Activated T-helper 2 cell treated with anti-CD3 and anti-CD28 coated beads, Interferon-gamma antibody, Interleukin-2, Interleukin-4, amounts not matched to agents 10 μg/mL and 5 μg/mL and 100 μg/mL, durations not matched to agents 14 hours and 24 hours and 36 hours (primary cell): ENCODE measurements at regions not wholly inside any gene's neighbourhood (a gene's known extent, or its start where the extent isn't known, plus 50 kb on each side); places are given as distances from the start of the nearest gene placed in this dataset.

Source experiments
- DNase-seq: peaks from one replicate; pipeline ENCODE4 v3.0.0; 2021; ENCODE audit warnings: low spot score
- H3K27ac Mint-ChIP-seq: one replicate; pipeline ENCODE4 v1.8.0; 2021; ENCODE audit warnings: mixed read lengths
- H3K27me3 Mint-ChIP-seq: one replicate; pipeline ENCODE4 v1.8.0; 2021; ENCODE audit warnings: low read depth, mixed read lengths
- H3K36me3 Mint-ChIP-seq: one replicate; pipeline ENCODE4 v1.8.0; 2021; ENCODE audit warnings: low read depth, mixed read lengths
- H3K4me1 Mint-ChIP-seq: one replicate; pipeline ENCODE4 v1.8.0; 2021; ENCODE audit warnings: low read depth, mixed read lengths
- H3K4me3 Mint-ChIP-seq: one replicate; pipeline ENCODE4 v1.8.0; 2021; ENCODE audit warnings: low read depth, mild to moderate bottlenecking, moderate library complexity, mixed read lengths
- H3K9me3 Mint-ChIP-seq: one replicate; pipeline ENCODE4 v1.8.0; 2021; ENCODE audit warnings: mixed read lengths
- intact Hi-C: fragments of 100-400 bp; cut with micrococcal nuclease; formaldehyde crosslinking; loops from one replicate; pipeline ENCODE4 v1.15.1; 2023

DNA sequence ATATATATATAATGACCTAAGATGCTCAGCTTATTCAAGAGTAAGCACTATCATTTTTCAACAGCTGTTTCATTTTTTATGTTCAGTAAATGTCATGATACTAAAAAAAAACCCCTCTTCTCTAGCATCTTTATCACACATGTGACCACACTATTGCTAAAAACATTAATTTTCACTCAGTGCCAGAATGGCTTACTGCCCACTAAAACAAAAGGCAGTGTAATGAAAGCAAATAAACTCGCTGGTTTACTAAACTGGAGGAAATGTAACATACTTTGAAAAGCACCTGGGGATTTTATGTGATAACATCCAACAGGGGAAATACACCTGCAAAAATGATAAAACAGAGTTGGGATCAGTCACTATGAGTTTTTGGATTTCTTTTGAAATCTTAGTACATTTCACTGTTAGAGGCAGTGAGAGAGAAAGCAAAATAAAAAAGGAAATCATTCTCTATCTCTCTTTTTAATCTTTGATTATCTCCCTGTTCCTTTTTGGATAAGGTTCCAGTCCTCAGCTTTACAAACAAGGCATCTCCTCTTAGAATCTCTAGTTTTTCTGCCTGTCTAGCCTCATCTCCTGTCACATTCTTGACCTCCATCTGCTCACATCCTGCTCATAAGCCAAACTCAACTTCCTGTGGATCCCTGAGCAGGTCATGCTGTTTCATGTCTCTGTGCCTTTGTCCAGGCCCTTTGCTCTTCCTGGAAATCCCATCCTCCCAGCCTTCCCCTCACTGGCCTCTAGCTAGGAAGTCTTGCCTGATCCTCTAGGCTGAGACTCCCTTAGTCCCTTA, 338.0 kb downstream of the MAN2A1 start:
- no peak overlapping the region for H3K27ac Mint-ChIP-seq
- H3K4me1 Mint-ChIP-seq = peaks cover 5% of the 10 kb centered on the region
- H3K36me3 Mint-ChIP-seq = no peaks in the 10 kb centered on the region
- H3K9me3 Mint-ChIP-seq = no peaks in the 10 kb centered on the region
- H3K27me3 Mint-ChIP-seq = peaks cover 1% of the 10 kb centered on the region
- no peak for DNase-seq
- no peak overlapping the region for H3K4me3 Mint-ChIP-seq
- intact Hi-C loops = no loop called here

GRCh38 chr5:110031402-110032140, 341.8 kb downstream of the MAN2A1 start:
- Mint-ChIP-seq H3K27me3 (no peaks in the 10 kb centered on the region), H3K27ac (no peak overlapping the region), H3K9me3 (no peaks in the 10 kb centered on the region), H3K36me3 (no peaks in the 10 kb centered on the region), H3K4me1 (peaks cover 5% of the 10 kb centered on the region), H3K4me3 (no peak overlapping the region)
- intact Hi-C loops = no loop called here
- DNase-seq = no peak

DNA sequence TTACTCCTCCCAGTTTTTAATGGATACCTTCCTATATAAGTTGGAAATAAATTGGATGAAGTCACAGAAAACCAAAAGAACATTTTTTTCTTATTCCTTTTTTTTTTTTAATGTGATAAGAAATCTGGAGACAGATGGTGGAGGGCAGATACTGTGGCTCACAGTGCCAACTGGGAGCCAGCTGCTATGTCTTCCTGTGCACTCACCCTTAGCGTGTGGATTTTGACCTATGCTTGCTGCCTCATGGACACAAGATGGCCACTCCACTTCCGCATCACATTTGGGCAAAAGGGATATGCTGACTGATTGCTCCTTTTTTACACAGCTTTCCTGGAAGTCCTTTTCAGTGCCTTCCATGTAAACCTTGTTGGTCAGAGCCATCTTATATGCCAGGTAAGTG, 342.6 kb downstream of the MAN2A1 start:
- H3K4me1 Mint-ChIP-seq = peaks cover 5% of the 10 kb centered on the region
- intact Hi-C loops = no loop called here
- DNase-seq = no peak
- no peak overlapping the region for H3K27ac Mint-ChIP-seq
- H3K27me3 Mint-ChIP-seq = no peaks in the 10 kb centered on the region
- H3K4me3 Mint-ChIP-seq = no peak overlapping the region
- H3K9me3 Mint-ChIP-seq = no peaks in the 10 kb centered on the region
- H3K36me3 Mint-ChIP-seq = no peaks in the 10 kb centered on the region

GRCh38 chr5:110034056-110034600, 344.4 kb downstream of the MAN2A1 start:
- no peaks in the 10 kb centered on the region for H3K27me3 Mint-ChIP-seq
- no peak overlapping the region for H3K4me3 Mint-ChIP-seq
- no peaks in the 10 kb centered on the region for H3K4me1 Mint-ChIP-seq
- no peaks in the 10 kb centered on the region for H3K36me3 Mint-ChIP-seq
- H3K27ac Mint-ChIP-seq = no peak overlapping the region
- intact Hi-C loops = no loop called here
- no peaks in the 10 kb centered on the region for H3K9me3 Mint-ChIP-seq
- no peak for DNase-seq

- H3K4me1 Mint-ChIP-seq = peaks cover 2% of the 10 kb centered on the region
- no peak overlapping the region for H3K4me3 Mint-ChIP-seq
- intact Hi-C loops = no loop called here
- H3K9me3 Mint-ChIP-seq = peaks cover 24% of the 10 kb centered on the region
- no peaks in the 10 kb centered on the region for H3K27me3 Mint-ChIP-seq
- H3K36me3 Mint-ChIP-seq = no peaks in the 10 kb centered on the region
- DNase-seq = no peak
- H3K27ac Mint-ChIP-seq = no peak overlapping the region
Measured at GRCh38 chr5:110038297-110038997, 348.7 kb downstream of the MAN2A1 start.

DNA sequence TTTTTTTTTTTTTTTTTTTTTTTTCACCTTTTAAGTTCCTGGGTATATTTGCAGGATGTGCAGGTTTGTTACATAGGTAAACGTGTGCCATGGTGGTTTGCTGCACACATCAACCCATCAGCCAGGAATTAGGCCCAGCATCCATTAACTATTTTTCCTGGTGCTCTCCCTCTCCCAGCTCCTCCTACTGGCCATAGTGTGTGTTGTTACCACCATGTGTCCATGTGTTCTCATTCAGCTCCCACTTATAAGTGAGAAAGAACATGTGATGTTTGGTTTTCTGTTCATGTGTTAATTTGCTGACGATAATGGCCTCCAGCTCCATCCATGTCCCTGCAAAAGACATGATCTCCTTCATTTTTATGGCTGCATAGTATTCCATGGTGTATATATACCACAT, 350.5 kb downstream of the MAN2A1 start:
- Mint-ChIP-seq H3K36me3 (no peaks in the 10 kb centered on the region), H3K4me1 (peaks cover 5% of the 10 kb centered on the region), H3K9me3 (peaks cover 36% of the 10 kb centered on the region), H3K4me3 (no peak overlapping the region), H3K27me3 (no peaks in the 10 kb centered on the region), H3K27ac (no peak overlapping the region)
- intact Hi-C loops = no loop called here
- no peak for DNase-seq

GRCh38 chr5:110043025-110043424, 353.3 kb downstream of the MAN2A1 start:
- Mint-ChIP-seq H3K27me3 (peaks cover 4% of the 10 kb centered on the region), H3K27ac (no peak overlapping the region), H3K36me3 (no peaks in the 10 kb centered on the region), H3K4me3 (no peak overlapping the region), H3K4me1 (peaks cover 5% of the 10 kb centered on the region), H3K9me3 (peaks cover 36% of the 10 kb centered on the region)
- intact Hi-C loops = no loop called here
- DNase-seq = no peak

- DNase-seq = no peak
- Mint-ChIP-seq H3K27me3 (peaks cover 4% of the 10 kb centered on the region), H3K27ac (no peak overlapping the region), H3K9me3 (peaks cover 33% of the 10 kb centered on the region), H3K36me3 (no peaks in the 10 kb centered on the region), H3K4me3 (no peak overlapping the region), H3K4me1 (peaks cover 5% of the 10 kb centered on the region)
- intact Hi-C loops = no loop called here
Measured at GRCh38 chr5:110045158-110045557, 355.4 kb downstream of the MAN2A1 start.

- intact Hi-C loops = no loop called here
- Mint-ChIP-seq H3K27ac (no peak overlapping the region), H3K27me3 (peaks cover 4% of the 10 kb centered on the region), H3K36me3 (no peaks in the 10 kb centered on the region), H3K4me3 (no peak overlapping the region), H3K9me3 (peaks cover 12% of the 10 kb centered on the region), H3K4me1 (peaks cover 10% of the 10 kb centered on the region)
- no peak for DNase-seq
Measured at GRCh38 chr5:110048491-110048890, 358.8 kb downstream of the MAN2A1 start.

DNA sequence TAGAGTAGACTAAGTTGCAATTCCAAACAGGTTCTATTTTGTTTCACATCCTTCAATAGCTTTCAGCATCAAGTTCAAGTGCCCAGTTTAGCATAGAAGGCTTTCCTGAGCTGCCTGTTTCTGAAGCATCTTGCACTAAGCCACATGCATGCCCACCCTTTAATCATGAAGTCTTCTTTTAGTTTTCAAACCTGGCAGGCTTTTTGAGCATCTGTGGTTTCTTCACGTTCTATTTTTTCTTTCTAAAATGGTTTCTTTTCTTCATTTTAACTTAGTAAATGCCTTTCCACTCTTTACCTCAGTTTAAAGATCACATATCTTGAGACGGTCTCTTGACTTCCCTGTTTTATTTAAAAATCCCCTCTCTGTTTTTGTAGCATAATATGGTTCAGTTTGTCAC, 360.1 kb downstream of the MAN2A1 start:
- H3K36me3 Mint-ChIP-seq = no peaks in the 10 kb centered on the region
- no peak for DNase-seq
- H3K4me1 Mint-ChIP-seq = peaks cover 20% of the 10 kb centered on the region
- intact Hi-C loops = loop anchor here (5.0 kb wide), 1 partner anchor 188 kb away; no protein-coding TSS in a partner anchor
- H3K9me3 Mint-ChIP-seq = peaks cover 3% of the 10 kb centered on the region
- peaks cover 4% of the 10 kb centered on the region for H3K27me3 Mint-ChIP-seq
- H3K27ac Mint-ChIP-seq = no peak overlapping the region
- no peak overlapping the region for H3K4me3 Mint-ChIP-seq

GRCh38 chr5:110050640-110051345, 361.1 kb downstream of the MAN2A1 start:
- peaks cover 28% of the 10 kb centered on the region for H3K4me1 Mint-ChIP-seq
- H3K27ac Mint-ChIP-seq = no peak overlapping the region
- no peaks in the 10 kb centered on the region for H3K36me3 Mint-ChIP-seq
- no peak for DNase-seq
- H3K9me3 Mint-ChIP-seq = no peaks in the 10 kb centered on the region
- peaks cover 4% of the 10 kb centered on the region for H3K27me3 Mint-ChIP-seq
- H3K4me3 Mint-ChIP-seq = no peak overlapping the region
- intact Hi-C loops = loop anchor here (5.0 kb wide), 1 partner anchor 188 kb away; no protein-coding TSS in a partner anchor

DNA sequence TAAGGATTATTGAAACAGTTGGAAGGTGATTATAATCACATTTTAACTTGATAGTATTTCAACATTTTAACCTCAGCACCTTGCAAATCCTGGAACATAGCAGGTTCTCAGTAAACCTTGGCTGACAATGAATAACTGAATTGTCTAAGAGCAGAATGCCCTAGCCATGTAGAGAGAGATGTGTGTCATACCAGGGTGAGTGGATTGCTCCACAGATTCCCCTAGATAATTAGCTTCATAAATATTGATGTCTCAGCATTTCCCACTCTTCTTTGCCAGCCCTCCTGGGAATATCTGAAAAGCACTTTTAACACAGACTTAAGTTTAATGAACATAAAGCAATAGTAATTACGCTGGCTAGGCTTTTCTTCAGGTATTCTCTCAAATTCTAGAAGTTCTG, 363.5 kb downstream of the MAN2A1 start:
- Mint-ChIP-seq H3K27me3 (no peaks in the 10 kb centered on the region), H3K4me3 (no peak overlapping the region), H3K9me3 (no peaks in the 10 kb centered on the region), H3K27ac (no peak overlapping the region), H3K36me3 (no peaks in the 10 kb centered on the region), H3K4me1 (peaks cover 28% of the 10 kb centered on the region)
- DNase-seq = no peak
- intact Hi-C loops = loop anchor here (5.0 kb wide), 1 partner anchor 191 kb away; no protein-coding TSS in a partner anchor
